Gastroesophageal sphincter (tissue), 4 donors: ENCODE measurements at regions not wholly inside any gene's neighbourhood (a gene's known extent, or its start where the extent isn't known, plus 50 kb on each side); places are given as distances from the start of the nearest gene placed in this dataset.

Source experiments
- ATAC-seq: fragments of 150-250 bp; one replicate; pipeline ENCODE4 v1.9.1; 2016; ENCODE audit warnings: mild to moderate bottlenecking, moderate library complexity
- H3K27ac ChIP-seq, 4 donors: fragments of 200-600 bp; sonication (generic) in 3 of 4; 1 replicate in 3 of 4; 2 replicates in 1 of 4; pipeline ENCODE4 v1.5.1; 2016 to 2019
- H3K27me3 ChIP-seq: fragments of 200-600 bp; sonication (generic); one replicate; pipeline ENCODE4 v1.5.1; 2019
- H3K36me3 ChIP-seq, 2 donors: fragments of 200-600 bp; sonication (generic); one replicate each; pipeline ENCODE4 v1.5.1; 2019; ENCODE audit warnings: control low read depth in 1 of 2
- H3K4me1 ChIP-seq, 3 donors: fragments of 200-600 bp; sonication (generic); 1 replicate in 2 of 3; 2 replicates in 1 of 3; pipeline ENCODE4 v1.5.1; 2016 to 2019; ENCODE audit warnings: control low read depth in 2 of 3
- H3K4me3 ChIP-seq, 2 donors: fragments of 200-600 bp; sonication (generic); one replicate each; pipeline ENCODE4 v1.5.1; 2019; ENCODE audit warnings: mild to moderate bottlenecking in 1 of 2, moderate library complexity in 1 of 2
- H3K9me3 ChIP-seq, 3 donors: fragments of 200-600 bp; sonication (generic); one replicate each; pipeline ENCODE4 v1.5.1; 2017 to 2019; ENCODE audit warnings: control low read depth in 2 of 3
- CTCF ChIP-seq, 4 experiments: fragments of 200-600 bp in 2 of 4; fragments of 450-650 bp in 2 of 4; sonication (generic) in 1 of 4; IDR thresholded peaks; one replicate each; pipeline ENCODE4 v1.5.1; 2017 to 2019; ENCODE audit warnings: antibody characterized with exemption in 4 of 4, mild to moderate bottlenecking in 2 of 4, moderate library complexity in 2 of 4
- EP300 ChIP-seq: sonication (generic); formaldehyde crosslinking; IDR thresholded peaks from one replicate; pipeline ENCODE4 v1.6.1; 2017; ENCODE audit warnings: antibody characterized with exemption, mild to moderate bottlenecking
- POLR2A ChIP-seq, 2 donors: fragments of 450-650 bp; IDR thresholded peaks; one replicate each; pipeline ENCODE4 v1.6.1; 2017; ENCODE audit warnings: antibody characterized with exemption in 2 of 2, mild to moderate bottlenecking in 2 of 2, moderate library complexity in 1 of 2
- POLR2AphosphoS5 ChIP-seq: sonication (generic); formaldehyde crosslinking; IDR thresholded peaks from one replicate; pipeline ENCODE4 v1.6.1; 2017; ENCODE audit warnings: antibody characterized with exemption
- WGBS, 2 donors: methylation state at CpG; one replicate each; pipeline ENCODE4 v1.1.5; 2018; ENCODE audit warnings: low coverage in 1 of 2; 5-methylcytosine and 5-hydroxymethylcytosine counted together

- no peaks in the 10 kb centered on the region for H3K36me3 ChIP-seq
- H3K4me1 ChIP-seq, result no peaks in the 10 kb centered on the region
- no peak for TF ChIP-seq POLR2AphosphoS5
- TF ChIP-seq EP300, result no peak
- no peak for TF ChIP-seq POLR2A (IDR thresholded peaks at IDR 0.05)
- no peak overlapping the region for H3K27ac ChIP-seq
- WGBS, 2 donors, result 70 to 82% methylated on average over 3 of the region's 3 CpGs
- no peak overlapping the region for H3K4me3 ChIP-seq
- no peaks in the 10 kb centered on the region for H3K9me3 ChIP-seq
- H3K27me3 ChIP-seq, result no peaks in the 10 kb centered on the region
- no peak for ATAC-seq
Measured at GRCh38 chr10:56561336-56561735, 200.3 kb upstream of the ZWINT start.

GRCh38 chr10:56551037-56551436 is 190.0 kb upstream of the ZWINT start:
- Histone ChIP-seq H3K36me3 (no peaks in the 10 kb centered on the region), H3K27me3 (no peaks in the 10 kb centered on the region), H3K9me3 (peaks cover 0 to 5% (median 0%) of the 10 kb centered on the region in 3 donors), H3K27ac (no peak overlapping the region), H3K4me3 (no peak overlapping the region), H3K4me1 (no peaks in the 10 kb centered on the region)
- ATAC-seq, result no peak
- TF ChIP-seq POLR2AphosphoS5 (no peak), CTCF (IDR thresholded peaks at IDR 0.05) (no peak), POLR2A (IDR thresholded peaks at IDR 0.05) (no peak), EP300 (no peak)
- 77 to 92% methylated on average over 8 to 9 of the region's 9 CpGs for WGBS, 2 donors

- H3K9me3 ChIP-seq, result no peaks in the 10 kb centered on the region
- no peaks in the 10 kb centered on the region for H3K27me3 ChIP-seq
- no peaks in the 10 kb centered on the region for H3K36me3 ChIP-seq
- ATAC-seq, result no peak
- H3K27ac ChIP-seq, result no peak overlapping the region
- no peaks in the 10 kb centered on the region for H3K4me1 ChIP-seq
- TF ChIP-seq POLR2AphosphoS5 (no peak), POLR2A (IDR thresholded peaks at IDR 0.05) (no peak), EP300 (no peak), CTCF (IDR thresholded peaks at IDR 0.05) (no peak)
- no peak overlapping the region for H3K4me3 ChIP-seq
- 46 to 47% methylated on average over 4 of the region's 4 CpGs for WGBS, 2 donors
Measured at GRCh38 chr10:56547163-56547562, 186.1 kb upstream of the ZWINT start.

- no peak for ATAC-seq
- Histone ChIP-seq H3K27me3 (no peaks in the 10 kb centered on the region), H3K36me3 (no peaks in the 10 kb centered on the region), H3K27ac (no peak overlapping the region), H3K4me3 (no peak overlapping the region), H3K9me3 (no peaks in the 10 kb centered on the region), H3K4me1 (no peaks in the 10 kb centered on the region)
- no peak for TF ChIP-seq EP300
- TF ChIP-seq CTCF (IDR thresholded peaks at IDR 0.05), result no peak
- no peak for TF ChIP-seq POLR2AphosphoS5
- TF ChIP-seq POLR2A (IDR thresholded peaks at IDR 0.05), result no peak
- WGBS, 2 donors, result 83 to 90% methylated on average over 4 of the region's 4 CpGs
Measured at GRCh38 chr10:56537984-56538383, 176.9 kb upstream of the ZWINT start.

GRCh38 chr10:56522166-56522565 is 161.1 kb upstream of the ZWINT start:
- no peak overlapping the region for H3K4me3 ChIP-seq
- H3K4me1 ChIP-seq, result no peaks in the 10 kb centered on the region
- no peaks in the 10 kb centered on the region for H3K36me3 ChIP-seq
- TF ChIP-seq POLR2AphosphoS5 (no peak), POLR2A (IDR thresholded peaks at IDR 0.05) (no peak), EP300 (no peak)
- no peak for ATAC-seq
- WGBS, 2 donors, result 59 to 67% methylated on average over 3 of the region's 3 CpGs
- H3K27me3 ChIP-seq, result no peaks in the 10 kb centered on the region
- no peak overlapping the region for H3K27ac ChIP-seq
- H3K9me3 ChIP-seq, result no peaks in the 10 kb centered on the region

GRCh38 chr10:56508562-56508961 is 147.5 kb upstream of the ZWINT start:
- H3K27me3 ChIP-seq, result no peaks in the 10 kb centered on the region
- H3K4me1 ChIP-seq, result no peaks in the 10 kb centered on the region
- H3K27ac ChIP-seq, result no peak overlapping the region
- no peak overlapping the region for H3K4me3 ChIP-seq
- TF ChIP-seq POLR2A (IDR thresholded peaks at IDR 0.05) (no peak), POLR2AphosphoS5 (no peak), CTCF (IDR thresholded peaks at IDR 0.05) (no peak), EP300 (no peak)
- ATAC-seq, result no peak
- H3K9me3 ChIP-seq, result no peaks in the 10 kb centered on the region
- H3K36me3 ChIP-seq, result no peaks in the 10 kb centered on the region
- 71 to 100% methylated on average over 1 to 3 of the region's 3 CpGs for WGBS, 2 donors
